Colonic mucosa (tissue), 4 donors: ENCODE measurements at regions not wholly inside any gene's neighbourhood (a gene's known extent, or its start where the extent isn't known, plus 50 kb on each side); places are given as distances from the start of the nearest gene placed in this dataset.
"Not testable (repeated sequence)": the region's sequence is repeated elsewhere in the genome, so short reads cannot be mapped to it uniquely, and the experiment has no call there.

Experiments used
- DNase-seq: peaks from one replicate; pipeline ENCODE4 v3.0.0-alpha.2; 2020
- H3K27ac ChIP-seq: fragments of 200-600 bp; one replicate; pipeline ENCODE4 v1.8.0; 2021
- H3K27me3 ChIP-seq: fragments of 200-600 bp; one replicate; pipeline ENCODE4 v1.8.0; 2021
- H3K36me3 ChIP-seq: fragments of 200-600 bp; one replicate; pipeline ENCODE4 v1.8.0; 2021
- H3K4me1 ChIP-seq: fragments of 200-600 bp; one replicate; pipeline ENCODE4 v1.8.0; 2021; ENCODE audit warnings: mild to moderate bottlenecking
- H3K4me3 ChIP-seq: fragments of 200-600 bp; one replicate; pipeline ENCODE4 v1.8.0; 2021
- H3K9ac ChIP-seq, 2 donors: one replicate each; pipeline ENCODE4 v1.7.0; 2013; ENCODE audit warnings: control low read depth in 2 of 2, low read depth in 2 of 2, low read length in 2 of 2
- H3K9me3 ChIP-seq: fragments of 200-600 bp; one replicate; pipeline ENCODE4 v1.8.0; 2021
- intact Hi-C: fragments of 100-400 bp; cut with DNase I; formaldehyde crosslinking; loops from one replicate; pipeline ENCODE4 v1.14.1; 2022
- TF ChIP-seq, protein P1 (sequence below): fragments of 200-600 bp; IDR thresholded peaks from one replicate; pipeline ENCODE4 v1.8.0; 2022; ENCODE audit warnings: antibody characterized with exemption, mild to moderate bottlenecking
- donor health status: healthy.
- donor health status: DM: no; HTN: no; CAD: no.
- donor health status: DM: no; HTN: no; CAD: no.

DNA sequence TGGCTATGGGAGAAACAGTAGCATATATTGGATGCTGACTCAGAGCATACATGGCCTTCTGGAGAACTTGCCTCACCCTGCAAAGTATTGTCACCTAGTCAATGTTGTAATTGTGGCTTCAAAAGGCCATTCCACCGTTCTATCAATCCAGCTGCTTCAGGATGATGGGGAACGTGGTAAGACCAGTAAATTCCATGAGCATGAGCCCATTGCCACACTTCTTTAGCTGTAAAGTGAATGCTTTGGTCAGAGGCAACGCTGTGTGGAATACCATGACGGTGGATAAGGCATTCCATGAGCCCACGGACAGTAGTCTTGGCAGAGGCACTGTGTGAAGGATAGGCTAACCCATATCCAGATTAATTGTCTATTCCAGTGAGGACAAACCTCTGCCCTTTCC lies 1300.1 kb upstream of the ACVR2A start:
- DNase-seq, result no peak
- H3K4me3 ChIP-seq, result no peak overlapping the region
- H3K36me3 ChIP-seq, result no peaks in the 10 kb centered on the region
- H3K9me3 ChIP-seq, result no peaks in the 10 kb centered on the region
- H3K9ac ChIP-seq, result no peak overlapping the region
- no peak overlapping the region for H3K27ac ChIP-seq
- H3K27me3 ChIP-seq, result no peaks in the 10 kb centered on the region
- intact Hi-C loops, result no loop called here
- TF ChIP-seq, protein P1, sequence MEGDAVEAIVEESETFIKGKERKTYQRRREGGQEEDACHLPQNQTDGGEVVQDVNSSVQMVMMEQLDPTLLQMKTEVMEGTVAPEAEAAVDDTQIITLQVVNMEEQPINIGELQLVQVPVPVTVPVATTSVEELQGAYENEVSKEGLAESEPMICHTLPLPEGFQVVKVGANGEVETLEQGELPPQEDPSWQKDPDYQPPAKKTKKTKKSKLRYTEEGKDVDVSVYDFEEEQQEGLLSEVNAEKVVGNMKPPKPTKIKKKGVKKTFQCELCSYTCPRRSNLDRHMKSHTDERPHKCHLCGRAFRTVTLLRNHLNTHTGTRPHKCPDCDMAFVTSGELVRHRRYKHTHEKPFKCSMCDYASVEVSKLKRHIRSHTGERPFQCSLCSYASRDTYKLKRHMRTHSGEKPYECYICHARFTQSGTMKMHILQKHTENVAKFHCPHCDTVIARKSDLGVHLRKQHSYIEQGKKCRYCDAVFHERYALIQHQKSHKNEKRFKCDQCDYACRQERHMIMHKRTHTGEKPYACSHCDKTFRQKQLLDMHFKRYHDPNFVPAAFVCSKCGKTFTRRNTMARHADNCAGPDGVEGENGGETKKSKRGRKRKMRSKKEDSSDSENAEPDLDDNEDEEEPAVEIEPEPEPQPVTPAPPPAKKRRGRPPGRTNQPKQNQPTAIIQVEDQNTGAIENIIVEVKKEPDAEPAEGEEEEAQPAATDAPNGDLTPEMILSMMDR, result no peak
- H3K4me1 ChIP-seq, result no peaks in the 10 kb centered on the region

DNA sequence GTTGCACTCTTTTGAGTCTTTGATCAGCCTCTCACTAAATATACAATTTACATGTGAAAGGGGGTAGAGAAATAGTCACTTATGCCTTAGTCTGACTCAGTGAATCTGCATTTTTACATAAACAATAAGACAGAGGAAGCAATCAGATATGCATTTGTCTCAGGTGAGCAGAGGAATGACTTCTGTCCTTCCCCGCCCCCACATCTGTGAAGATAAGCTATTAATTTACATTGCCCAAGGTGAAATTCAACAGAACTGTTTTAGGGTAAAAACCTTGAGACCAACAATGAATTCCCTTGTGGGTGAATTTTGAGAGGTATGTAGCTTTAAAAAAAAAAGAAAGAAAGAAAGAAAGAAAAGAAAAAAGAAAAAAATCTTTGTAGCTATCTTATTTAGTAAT lies 1302.9 kb upstream of the ACVR2A start:
- intact Hi-C loops, result no loop called here

GRCh38 chr2:146540271-146540932 lies 1304.4 kb upstream of the ACVR2A start:
- H3K27me3 ChIP-seq, result no peaks in the 10 kb centered on the region
- intact Hi-C loops, result no loop called here
- TF ChIP-seq, protein P1, result no peak

More for the DNA sequence above, 1302.9 kb upstream of the ACVR2A start:
- Histone ChIP-seq H3K9me3 (no peaks in the 10 kb centered on the region), H3K4me1 (no peaks in the 10 kb centered on the region), H3K4me3 (no peak overlapping the region), H3K27ac (no peak overlapping the region), H3K27me3 (no peaks in the 10 kb centered on the region), H3K9ac (no peak overlapping the region), H3K36me3 (no peaks in the 10 kb centered on the region)
- TF ChIP-seq, protein P1, result no peak
- no peak for DNase-seq

GRCh38 chr2:146539739-146540138 lies 1305.1 kb upstream of the ACVR2A start:
- H3K4me3 ChIP-seq, H3K27ac ChIP-seq, H3K27me3 ChIP-seq, intact Hi-C loops, DNase-seq, H3K36me3 ChIP-seq, H3K9ac ChIP-seq, H3K9me3 ChIP-seq, H3K4me1 ChIP-seq: not testable (repeated sequence)

More at GRCh38 chr2:146540271-146540932, 1304.4 kb upstream of the ACVR2A start:
- no peak for DNase-seq
- Histone ChIP-seq H3K36me3 (no peaks in the 10 kb centered on the region), H3K9ac (no peak overlapping the region), H3K9me3 (no peaks in the 10 kb centered on the region), H3K4me3 (no peak overlapping the region), H3K27ac (no peak overlapping the region), H3K4me1 (no peaks in the 10 kb centered on the region)

DNA sequence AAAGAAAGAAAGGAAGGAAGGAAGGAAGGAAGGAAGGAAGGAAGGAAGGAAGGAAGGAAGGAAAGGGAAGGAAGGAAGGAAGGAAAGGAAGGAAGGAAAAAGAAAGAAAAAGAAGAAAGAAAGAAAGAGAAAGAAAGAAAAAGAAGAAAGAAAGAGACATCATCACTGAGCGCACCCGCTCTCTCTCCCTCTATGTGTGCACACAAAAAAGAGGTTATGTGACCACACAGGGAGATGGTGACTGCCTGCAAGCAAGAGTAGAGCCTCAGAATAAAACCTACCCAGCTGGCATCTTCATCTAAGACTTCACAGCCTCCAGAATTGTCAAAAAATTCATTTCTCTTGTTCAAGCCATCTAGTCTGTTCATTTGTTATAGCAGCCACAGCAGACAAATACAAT lies 1307.4 kb upstream of the ACVR2A start:
- Histone ChIP-seq H3K4me1 (no peaks in the 10 kb centered on the region), H3K36me3 (no peaks in the 10 kb centered on the region), H3K27ac (no peak overlapping the region), H3K4me3 (no peak overlapping the region), H3K9ac (no peak overlapping the region), H3K27me3 (no peaks in the 10 kb centered on the region), H3K9me3 (no peaks in the 10 kb centered on the region)
- intact Hi-C loops, result no loop called here
- no peak for DNase-seq
- TF ChIP-seq, protein P1, result no peak

- no peak overlapping the region for H3K27ac ChIP-seq
- intact Hi-C loops, result no loop called here
- H3K4me3 ChIP-seq, result no peak overlapping the region
- no peaks in the 10 kb centered on the region for H3K27me3 ChIP-seq
- H3K4me1 ChIP-seq, result no peaks in the 10 kb centered on the region
- TF ChIP-seq, protein P1, result no peak
- H3K9ac ChIP-seq, result no peak overlapping the region
- no peaks in the 10 kb centered on the region for H3K9me3 ChIP-seq
- no peak for DNase-seq
- H3K36me3 ChIP-seq, result no peaks in the 10 kb centered on the region
Observed at GRCh38 chr2:146532509-146533147, 1312.2 kb upstream of the ACVR2A start.
